ENCODE measurements at regions not wholly inside any gene's neighbourhood (a gene's known extent, or its start where the extent isn't known, plus 50 kb on each side); places are given as distances from the start of the nearest gene placed in this dataset.

DNA sequence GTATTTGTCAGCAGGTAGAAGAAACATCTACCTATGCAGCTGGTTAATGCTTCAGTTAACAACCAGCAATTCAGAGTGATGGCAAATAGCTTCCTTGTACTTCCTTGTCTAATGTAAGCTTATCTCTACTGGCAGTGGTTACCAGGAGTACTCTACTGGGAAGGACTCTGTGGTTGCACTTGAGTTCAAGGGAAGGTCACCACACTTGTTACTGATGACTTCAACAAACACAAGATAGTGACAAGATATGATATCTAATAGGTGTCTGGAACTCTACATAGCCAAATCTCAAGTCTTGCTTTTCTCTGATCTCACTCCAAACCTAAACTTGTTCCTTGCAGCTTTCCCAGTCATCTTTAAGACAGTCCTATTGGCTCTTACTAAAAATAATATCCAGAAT, 1644.9 kb upstream of the TENM3 start:
- H3K79me2 ChIP-seq (ENCODE audit: control insufficient read depth, insufficient read depth, low read length): no peaks in the 10 kb centered on the region
- no peaks in the 10 kb centered on the region for H3K9me3 ChIP-seq (replicated peaks; ENCODE audit: control insufficient read depth, insufficient read depth, low read length)
- intact Hi-C loops (cut with micrococcal nuclease; ENCODE audit: unreplicated experiment): no loop called here
- SMC1A ChIA-PET (ENCODE audit: uncharacterized antibody, unreplicated experiment): no interaction called here
- H3K9ac ChIP-seq (ENCODE audit: control insufficient read depth, insufficient read depth, low read length): no peak overlapping the region
- FAIRE-seq: no peak
- no peak for ATAC-seq
- BruUV-seq (replicated peaks): no TSS peak
- DNase-seq (ENCODE audit: low read depth, low spot score): no peak
- no peak overlapping the region for H3K27ac ChIP-seq (ENCODE audit: control insufficient read depth, insufficient read depth)
- no peaks in the 10 kb centered on the region for H4K20me1 ChIP-seq (ENCODE audit: control insufficient read depth, insufficient read depth)
- H3K4me1 ChIP-seq (ENCODE audit: control insufficient read depth, insufficient read depth, low read length): no peaks in the 10 kb centered on the region
- RAD21 ChIA-PET (ENCODE audit: unreplicated experiment): no interaction called here
- no peak overlapping the region for H3K4me2 ChIP-seq (ENCODE audit: control insufficient read depth, insufficient read depth)
- no peak overlapping the region for H3K4me3 ChIP-seq
- CTCF ChIA-PET: no interaction called here
- in situ Hi-C loops (cut with MboI): no loop called here
- no peaks in the 10 kb centered on the region for H3K36me3 ChIP-seq (ENCODE audit: control insufficient read depth in 2 of 2, insufficient read depth in 2 of 2, low read length in 1 of 2)
- TF ChIP-seq MEF2B (IDR thresholded peaks at IDR 0.05; ENCODE audit: partially characterized antibody, poor library complexity, severe bottlenecking) (no peak), RB1 (IDR thresholded peaks at IDR 0.05; ENCODE audit: borderline replicate concordance) (no peak), SMC3 (IDR thresholded peaks at IDR 0.05; ENCODE audit: borderline replicate concordance, low read length) (no peak), SIN3A (IDR thresholded peaks at IDR 0.05; ENCODE audit: low read depth, low read length) (no peak)
- H3K27me3 ChIP-seq (replicated peaks in 1 of 2; ENCODE audit: control insufficient read depth in 2 of 2, insufficient read depth in 2 of 2, low read length in 1 of 2): no peaks in the 10 kb centered on the region
- POLR2A ChIA-PET: no interaction called here
- no peak overlapping the region for H2AFZ ChIP-seq (ENCODE audit: control insufficient read depth, low read depth, low read length)

- ATAC-seq: no peak
- no peak overlapping the region for H3K27ac ChIP-seq (ENCODE audit: control insufficient read depth, insufficient read depth)
- no peak overlapping the region for H3K4me2 ChIP-seq (ENCODE audit: control insufficient read depth, insufficient read depth)
- 92% methylated on average over 2 of the region's 2 CpGs for WGBS (ENCODE audit: insufficient coverage, insufficient replicate concordance, low lambda C conversion rate, missing lambda C conversion rate)
- intact Hi-C loops (cut with micrococcal nuclease; ENCODE audit: unreplicated experiment): no loop called here
- H3K4me1 ChIP-seq (ENCODE audit: control insufficient read depth, insufficient read depth, low read length): no peaks in the 10 kb centered on the region
- in situ Hi-C loops (cut with MboI): no loop called here
- RAD21 ChIA-PET (ENCODE audit: unreplicated experiment): no interaction called here
- POLR2A ChIA-PET: no interaction called here
- no peaks in the 10 kb centered on the region for H3K36me3 ChIP-seq (ENCODE audit: control insufficient read depth in 2 of 2, insufficient read depth in 2 of 2, low read length in 1 of 2)
- BruUV-seq (replicated peaks): no TSS peak
- H3K4me3 ChIP-seq: no peak overlapping the region
- no peak overlapping the region for H2AFZ ChIP-seq (ENCODE audit: control insufficient read depth, low read depth, low read length)
- no peak for FAIRE-seq
- SMC1A ChIA-PET (ENCODE audit: uncharacterized antibody, unreplicated experiment): no interaction called here
- H3K9ac ChIP-seq (ENCODE audit: control insufficient read depth, insufficient read depth, low read length): no peak overlapping the region
- DNase-seq (ENCODE audit: low read depth, low spot score): no peak
- no peaks in the 10 kb centered on the region for H4K20me1 ChIP-seq (ENCODE audit: control insufficient read depth, insufficient read depth)
- CTCF ChIA-PET: no interaction called here
- H3K27me3 ChIP-seq (replicated peaks in 1 of 2; ENCODE audit: control insufficient read depth in 2 of 2, insufficient read depth in 2 of 2, low read length in 1 of 2): no peaks in the 10 kb centered on the region
- no peaks in the 10 kb centered on the region for H3K79me2 ChIP-seq (ENCODE audit: control insufficient read depth, insufficient read depth, low read length)
- H3K9me3 ChIP-seq (replicated peaks; ENCODE audit: control insufficient read depth, insufficient read depth, low read length): no peaks in the 10 kb centered on the region
- TF ChIP-seq NR2C2 (IDR thresholded peaks at IDR 0.05; ENCODE audit: borderline replicate concordance, control insufficient read depth, insufficient read length, low read depth) (no peak), NFXL1 (IDR thresholded peaks at IDR 0.05; ENCODE audit: borderline replicate concordance) (no peak), ETV6 (conservative IDR thresholded peaks at IDR 0.05 in 1 of 2, IDR thresholded peaks at IDR 0.05 in 1 of 2; ENCODE audit: borderline replicate concordance in 1 of 2, low read depth in 1 of 2) (no peak), LARP7 (IDR thresholded peaks at IDR 0.05) (no peak), SIX5 (IDR thresholded peaks at IDR 0.05; ENCODE audit: low read depth, low read length, severe bottlenecking) (no peak), CBFB (IDR thresholded peaks at IDR 0.05; ENCODE audit: low read depth) (no peak), ZNF217 (IDR thresholded peaks at IDR 0.05) (no peak), TAF1 (IDR thresholded peaks at IDR 0.05; ENCODE audit: borderline replicate concordance, low read depth, low read length) (no peak), JUNB (IDR thresholded peaks at IDR 0.05) (no peak), CBX5 (IDR thresholded peaks at IDR 0.05; ENCODE audit: low read depth) (no peak)
- TF ChIP-seq, protein P1, sequence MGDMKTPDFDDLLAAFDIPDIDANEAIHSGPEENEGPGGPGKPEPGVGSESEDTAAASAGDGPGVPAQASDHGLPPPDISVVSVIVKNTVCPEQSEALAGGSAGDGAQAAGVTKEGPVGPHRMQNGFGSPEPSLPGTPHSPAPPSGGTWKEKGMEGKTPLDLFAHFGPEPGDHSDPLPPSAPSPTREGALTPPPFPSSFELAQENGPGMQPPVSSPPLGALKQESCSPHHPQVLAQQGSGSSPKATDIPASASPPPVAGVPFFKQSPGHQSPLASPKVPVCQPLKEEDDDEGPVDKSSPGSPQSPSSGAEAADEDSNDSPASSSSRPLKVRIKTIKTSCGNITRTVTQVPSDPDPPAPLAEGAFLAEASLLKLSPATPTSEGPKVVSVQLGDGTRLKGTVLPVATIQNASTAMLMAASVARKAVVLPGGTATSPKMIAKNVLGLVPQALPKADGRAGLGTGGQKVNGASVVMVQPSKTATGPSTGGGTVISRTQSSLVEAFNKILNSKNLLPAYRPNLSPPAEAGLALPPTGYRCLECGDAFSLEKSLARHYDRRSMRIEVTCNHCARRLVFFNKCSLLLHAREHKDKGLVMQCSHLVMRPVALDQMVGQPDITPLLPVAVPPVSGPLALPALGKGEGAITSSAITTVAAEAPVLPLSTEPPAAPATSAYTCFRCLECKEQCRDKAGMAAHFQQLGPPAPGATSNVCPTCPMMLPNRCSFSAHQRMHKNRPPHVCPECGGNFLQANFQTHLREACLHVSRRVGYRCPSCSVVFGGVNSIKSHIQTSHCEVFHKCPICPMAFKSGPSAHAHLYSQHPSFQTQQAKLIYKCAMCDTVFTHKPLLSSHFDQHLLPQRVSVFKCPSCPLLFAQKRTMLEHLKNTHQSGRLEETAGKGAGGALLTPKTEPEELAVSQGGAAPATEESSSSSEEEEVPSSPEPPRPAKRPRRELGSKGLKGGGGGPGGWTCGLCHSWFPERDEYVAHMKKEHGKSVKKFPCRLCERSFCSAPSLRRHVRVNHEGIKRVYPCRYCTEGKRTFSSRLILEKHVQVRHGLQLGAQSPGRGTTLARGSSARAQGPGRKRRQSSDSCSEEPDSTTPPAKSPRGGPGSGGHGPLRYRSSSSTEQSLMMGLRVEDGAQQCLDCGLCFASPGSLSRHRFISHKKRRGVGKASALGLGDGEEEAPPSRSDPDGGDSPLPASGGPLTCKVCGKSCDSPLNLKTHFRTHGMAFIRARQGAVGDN (IDR thresholded peaks at IDR 0.05): no peak
Measured at GRCh38 chr4:180603791-180604190, 1639.4 kb upstream of the TENM3 start.

Measured in GM12878 (cell line).